ENCODE measurements at regions not wholly inside any gene's neighbourhood (a gene's known extent, or its start where the extent isn't known, plus 50 kb on each side); places are given as distances from the start of the nearest gene placed in this dataset.
A peak's percentile ranks its signal among the peaks of the same experiment; 100 is the strongest.

DNA sequence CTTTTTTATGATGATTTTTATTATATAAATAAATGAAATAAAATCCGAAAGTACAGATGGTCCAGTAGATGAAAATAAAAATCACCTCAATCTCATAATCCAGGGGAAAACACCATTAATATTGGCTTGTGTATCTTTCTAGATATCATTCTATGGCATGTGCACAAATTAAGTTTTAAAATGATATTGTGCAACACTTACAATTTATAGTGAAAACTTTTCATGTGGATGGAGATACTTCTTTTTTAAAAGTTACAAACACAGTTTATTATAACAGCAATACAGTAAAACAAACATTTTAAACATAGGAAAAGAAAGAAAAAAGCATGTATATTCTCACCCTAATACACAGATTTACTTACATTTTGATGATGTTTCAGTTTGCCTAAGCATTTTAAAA, 98.9 kb upstream of the RMST start:
- in situ Hi-C loops (cut with MboI; ENCODE audit: low sequenced_read_pairs, unreplicated experiment): no loop called here
- TF ChIP-seq CTCF (IDR thresholded peaks at IDR 0.05; ENCODE audit: borderline replicate concordance, control extremely low read depth, extremely low read depth, insufficient read depth, missing control alignments): no peak
- no peak for DNase-seq (ENCODE audit: low spot score)

- TF ChIP-seq CTCF (IDR thresholded peaks at IDR 0.05; ENCODE audit: borderline replicate concordance, control extremely low read depth, extremely low read depth, insufficient read depth, missing control alignments): no peak
- no peak for DNase-seq (ENCODE audit: low spot score)
- in situ Hi-C loops (cut with MboI; ENCODE audit: low sequenced_read_pairs, unreplicated experiment): no loop called here
Measured at GRCh38 chr12:97368462-97369163, 94.0 kb upstream of the RMST start.

- TF ChIP-seq CTCF (IDR thresholded peaks at IDR 0.05; ENCODE audit: borderline replicate concordance, control extremely low read depth, extremely low read depth, insufficient read depth, missing control alignments): no peak
- in situ Hi-C loops (cut with MboI; ENCODE audit: low sequenced_read_pairs, unreplicated experiment): no loop called here
- peak; percentile 12 for DNase-seq (ENCODE audit: low spot score)
Measured at GRCh38 chr12:97375310-97375709, 87.3 kb upstream of the RMST start.

GRCh38 chr12:97380440-97380839, 82.2 kb upstream of the RMST start:
- DNase-seq (ENCODE audit: low spot score): no peak
- no peak for TF ChIP-seq CTCF (IDR thresholded peaks at IDR 0.05; ENCODE audit: borderline replicate concordance, control extremely low read depth, extremely low read depth, insufficient read depth, missing control alignments)
- in situ Hi-C loops (cut with MboI; ENCODE audit: low sequenced_read_pairs, unreplicated experiment): no loop called here

DNA sequence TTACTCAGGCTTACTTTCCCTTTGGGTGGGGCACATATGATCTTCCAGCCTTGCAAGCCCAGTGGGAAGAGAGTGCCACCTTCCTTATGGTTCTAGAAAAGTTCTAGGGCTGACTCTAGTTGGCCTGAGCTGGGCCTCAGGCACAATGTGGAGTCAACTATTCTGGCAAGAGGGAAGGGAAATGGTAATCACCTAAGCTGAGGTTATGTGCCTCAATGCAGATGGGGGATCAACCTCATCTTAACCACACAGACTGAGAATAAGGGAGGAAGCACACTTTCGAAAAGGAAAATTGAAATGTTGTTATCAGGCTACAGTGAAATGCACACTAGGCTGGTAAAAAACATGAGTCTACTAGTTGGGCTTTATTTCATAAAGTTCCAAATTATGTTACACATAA, 77.5 kb upstream of the RMST start:
- in situ Hi-C loops (cut with MboI; ENCODE audit: low sequenced_read_pairs, unreplicated experiment): no loop called here
- no peak for TF ChIP-seq CTCF (IDR thresholded peaks at IDR 0.05; ENCODE audit: borderline replicate concordance, control extremely low read depth, extremely low read depth, insufficient read depth, missing control alignments)
- no peak for DNase-seq (ENCODE audit: low spot score)

DNA sequence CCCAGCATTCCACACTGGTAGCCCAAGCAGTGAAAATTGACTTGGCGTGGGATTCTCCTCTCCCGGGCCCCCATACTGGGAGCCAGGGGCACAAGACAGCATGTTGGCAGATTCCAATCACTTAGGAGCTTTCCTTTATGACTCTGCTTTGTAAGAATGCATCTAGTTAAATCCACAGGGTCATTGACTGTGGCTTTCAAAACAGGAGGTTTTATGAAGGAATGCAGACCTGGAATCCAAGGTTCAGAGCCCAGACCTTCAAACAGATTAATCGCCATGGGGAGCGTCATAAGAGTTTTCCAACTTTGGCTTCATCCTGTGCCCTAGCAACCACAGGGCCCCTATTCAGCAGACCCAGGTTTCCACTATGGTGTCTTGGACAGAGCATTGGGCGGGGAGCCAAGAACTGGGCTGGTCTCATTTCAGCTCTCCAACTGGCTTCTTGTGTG, 76.4 kb upstream of the RMST start:
- in situ Hi-C loops (cut with MboI; ENCODE audit: low sequenced_read_pairs, unreplicated experiment): no loop called here
- TF ChIP-seq CTCF (IDR thresholded peaks at IDR 0.05; ENCODE audit: borderline replicate concordance, control extremely low read depth, extremely low read depth, insufficient read depth, missing control alignments): no peak
- no peak for DNase-seq (ENCODE audit: low spot score)

Measured in GM13976 (cell line).